Activated naive CD8-positive, alpha-beta T cell (primary cell): ENCODE measurements at regions not wholly inside any gene's neighbourhood (a gene's known extent, or its start where the extent isn't known, plus 50 kb on each side); places are given as distances from the start of the nearest gene placed in this dataset.
"Not testable (repeated sequence)": the region's sequence is repeated elsewhere in the genome, so short reads cannot be mapped to it uniquely, and the experiment has no call there.

Source experiments
- H3K27ac Mint-ChIP-seq: one replicate; pipeline ENCODE4 v1.8.0; 2021; ENCODE audit warnings: mixed read lengths
- H3K27me3 Mint-ChIP-seq: one replicate; pipeline ENCODE4 v1.8.0; 2021; ENCODE audit warnings: mixed read lengths
- H3K36me3 Mint-ChIP-seq: one replicate; pipeline ENCODE4 v1.8.0; 2021; ENCODE audit warnings: mixed read lengths
- H3K4me1 Mint-ChIP-seq: one replicate; pipeline ENCODE4 v1.8.0; 2021; ENCODE audit warnings: low read depth, mixed read lengths
- H3K4me3 Mint-ChIP-seq: one replicate; pipeline ENCODE4 v1.8.0; 2021; ENCODE audit warnings: mild to moderate bottlenecking, mixed read lengths
- H3K9me3 Mint-ChIP-seq: one replicate; pipeline ENCODE4 v1.8.0; 2021; ENCODE audit warnings: low read depth, mixed read lengths

- Mint-ChIP-seq H3K4me1 (no peaks in the 10 kb centered on the region), H3K27me3 (peaks cover 1% of the 10 kb centered on the region)
These were observed 166.7 kb upstream of the E2F7 start for GRCh38 chr12:77232045-77232444.

GRCh38 chr12:77231501-77231918 lies 166.1 kb upstream of the E2F7 start:
- Mint-ChIP-seq H3K4me1 (no peaks in the 10 kb centered on the region), H3K9me3 (no peaks in the 10 kb centered on the region), H3K36me3 (no peaks in the 10 kb centered on the region), H3K27ac (no peak overlapping the region), H3K27me3 (peaks cover 1% of the 10 kb centered on the region), H3K4me3 (no peak overlapping the region)

More at GRCh38 chr12:77232045-77232444, 166.7 kb upstream of the E2F7 start:
- no peaks in the 10 kb centered on the region for H3K36me3 Mint-ChIP-seq
- peaks cover 2% of the 10 kb centered on the region for H3K9me3 Mint-ChIP-seq
- no peak overlapping the region for H3K27ac Mint-ChIP-seq
- H3K4me3 Mint-ChIP-seq = no peak overlapping the region

- Mint-ChIP-seq H3K4me1 (no peaks in the 10 kb centered on the region), H3K9me3 (no peaks in the 10 kb centered on the region), H3K36me3 (no peaks in the 10 kb centered on the region), H3K27ac (no peak overlapping the region), H3K27me3 (peaks cover 1% of the 10 kb centered on the region), H3K4me3 (no peak overlapping the region)
These were observed 164.5 kb upstream of the E2F7 start for GRCh38 chr12:77229640-77230442.

- no peak overlapping the region for H3K4me3 Mint-ChIP-seq
- H3K4me1 Mint-ChIP-seq = no peaks in the 10 kb centered on the region
- no peaks in the 10 kb centered on the region for H3K9me3 Mint-ChIP-seq
- peaks cover 1% of the 10 kb centered on the region for H3K27me3 Mint-ChIP-seq
- H3K36me3 Mint-ChIP-seq = no peaks in the 10 kb centered on the region
- H3K27ac Mint-ChIP-seq = no peak overlapping the region
These were observed 163.0 kb upstream of the E2F7 start for GRCh38 chr12:77228376-77228775.

- H3K4me1 Mint-ChIP-seq = no peaks in the 10 kb centered on the region
- no peak overlapping the region for H3K27ac Mint-ChIP-seq
- H3K27me3 Mint-ChIP-seq = peaks cover 4% of the 10 kb centered on the region
- no peaks in the 10 kb centered on the region for H3K36me3 Mint-ChIP-seq
- no peaks in the 10 kb centered on the region for H3K9me3 Mint-ChIP-seq
- no peak overlapping the region for H3K4me3 Mint-ChIP-seq
These were observed 161.0 kb upstream of the E2F7 start for GRCh38 chr12:77226368-77226767.

- no peaks in the 10 kb centered on the region for H3K9me3 Mint-ChIP-seq
- peaks cover 4% of the 10 kb centered on the region for H3K27me3 Mint-ChIP-seq
- H3K4me3 Mint-ChIP-seq = no peak overlapping the region
These were observed 160.0 kb upstream of the E2F7 start for GRCh38 chr12:77225373-77225772.

GRCh38 chr12:77224346-77224745 lies 159.0 kb upstream of the E2F7 start:
- H3K36me3 Mint-ChIP-seq = no peaks in the 10 kb centered on the region
- no peaks in the 10 kb centered on the region for H3K4me1 Mint-ChIP-seq
- H3K4me3 Mint-ChIP-seq = no peak overlapping the region
- H3K27me3 Mint-ChIP-seq = peaks cover 4% of the 10 kb centered on the region
- H3K27ac Mint-ChIP-seq = no peak overlapping the region
- no peaks in the 10 kb centered on the region for H3K9me3 Mint-ChIP-seq

More at GRCh38 chr12:77225373-77225772, 160.0 kb upstream of the E2F7 start:
- Mint-ChIP-seq H3K4me1 (no peaks in the 10 kb centered on the region), H3K36me3 (no peaks in the 10 kb centered on the region), H3K27ac (no peak overlapping the region)

GRCh38 chr12:77222336-77222735 lies 157.0 kb upstream of the E2F7 start:
- H3K27ac Mint-ChIP-seq = no peak overlapping the region
- H3K36me3 Mint-ChIP-seq = no peaks in the 10 kb centered on the region
- H3K4me3 Mint-ChIP-seq = no peak overlapping the region
- no peaks in the 10 kb centered on the region for H3K4me1 Mint-ChIP-seq
- no peaks in the 10 kb centered on the region for H3K9me3 Mint-ChIP-seq
- H3K27me3 Mint-ChIP-seq = peaks cover 4% of the 10 kb centered on the region

- Mint-ChIP-seq H3K27me3 (peaks cover 4% of the 10 kb centered on the region), H3K36me3 (no peaks in the 10 kb centered on the region), H3K9me3 (no peaks in the 10 kb centered on the region), H3K4me1 (no peaks in the 10 kb centered on the region), H3K27ac (no peak overlapping the region), H3K4me3 (no peak overlapping the region)
These were observed 155.2 kb upstream of the E2F7 start for GRCh38 chr12:77220586-77220985.

- Mint-ChIP-seq H3K4me1 (no peaks in the 10 kb centered on the region), H3K27ac (no peak overlapping the region), H3K9me3 (no peaks in the 10 kb centered on the region), H3K27me3 (peaks cover 4% of the 10 kb centered on the region), H3K36me3 (no peaks in the 10 kb centered on the region), H3K4me3 (no peak overlapping the region)
These were observed 152.9 kb upstream of the E2F7 start for GRCh38 chr12:77218278-77218677.

- not testable (repeated sequence) for H3K36me3 Mint-ChIP-seq, H3K4me1 Mint-ChIP-seq, H3K27me3 Mint-ChIP-seq, H3K4me3 Mint-ChIP-seq, H3K27ac Mint-ChIP-seq, H3K9me3 Mint-ChIP-seq
These were observed 150.8 kb upstream of the E2F7 start for GRCh38 chr12:77216136-77216535.

- H3K9me3 Mint-ChIP-seq = peaks cover 13% of the 10 kb centered on the region
- H3K27ac Mint-ChIP-seq = no peak overlapping the region
- no peaks in the 10 kb centered on the region for H3K4me1 Mint-ChIP-seq
- H3K36me3 Mint-ChIP-seq = no peaks in the 10 kb centered on the region
- H3K27me3 Mint-ChIP-seq = no peaks in the 10 kb centered on the region
- H3K4me3 Mint-ChIP-seq = no peak overlapping the region
These were observed 148.8 kb upstream of the E2F7 start for GRCh38 chr12:77214136-77214535.

- Mint-ChIP-seq H3K27me3 (no peaks in the 10 kb centered on the region), H3K27ac (no peak overlapping the region), H3K9me3 (peaks cover 13% of the 10 kb centered on the region)
These were observed 147.9 kb upstream of the E2F7 start for GRCh38 chr12:77213319-77213718.

GRCh38 chr12:77210724-77211123 lies 145.4 kb upstream of the E2F7 start:
- H3K27ac Mint-ChIP-seq = no peak overlapping the region
- no peaks in the 10 kb centered on the region for H3K27me3 Mint-ChIP-seq
- no peak overlapping the region for H3K4me3 Mint-ChIP-seq
- no peaks in the 10 kb centered on the region for H3K4me1 Mint-ChIP-seq
- no peaks in the 10 kb centered on the region for H3K36me3 Mint-ChIP-seq
- H3K9me3 Mint-ChIP-seq = peaks cover 19% of the 10 kb centered on the region

More at GRCh38 chr12:77213319-77213718, 147.9 kb upstream of the E2F7 start:
- H3K4me3 Mint-ChIP-seq = no peak overlapping the region
- H3K4me1 Mint-ChIP-seq = no peaks in the 10 kb centered on the region
- no peaks in the 10 kb centered on the region for H3K36me3 Mint-ChIP-seq

GRCh38 chr12:77204083-77204482 lies 138.7 kb upstream of the E2F7 start:
- no peak overlapping the region for H3K4me3 Mint-ChIP-seq
- no peaks in the 10 kb centered on the region for H3K4me1 Mint-ChIP-seq
- H3K9me3 Mint-ChIP-seq = peaks cover 12% of the 10 kb centered on the region
- H3K27ac Mint-ChIP-seq = no peak overlapping the region
- no peaks in the 10 kb centered on the region for H3K36me3 Mint-ChIP-seq
- no peaks in the 10 kb centered on the region for H3K27me3 Mint-ChIP-seq

GRCh38 chr12:77202457-77203060 lies 137.2 kb upstream of the E2F7 start:
- no peak overlapping the region for H3K4me3 Mint-ChIP-seq
- H3K27me3 Mint-ChIP-seq = no peaks in the 10 kb centered on the region
- H3K9me3 Mint-ChIP-seq = peaks cover 6% of the 10 kb centered on the region
- H3K36me3 Mint-ChIP-seq = no peaks in the 10 kb centered on the region
- no peak overlapping the region for H3K27ac Mint-ChIP-seq
- H3K4me1 Mint-ChIP-seq = no peaks in the 10 kb centered on the region
